ENCODE measurements at regions not wholly inside any gene's neighbourhood (a gene's known extent, or its start where the extent isn't known, plus 50 kb on each side); places are given as distances from the start of the nearest gene placed in this dataset.

GRCh38 chr12:90246688-90247087 is 538.0 kb upstream of the ATP2B1 start:
- H3K4me3 ChIP-seq = no peak overlapping the region
- peaks cover 0 to 13% (median 0%) of the 10 kb centered on the region in 4 donors for H3K4me1 ChIP-seq
- DNase-seq = no peak
- H3K36me3 ChIP-seq = no peaks in the 10 kb centered on the region
- TF ChIP-seq POLR2A (IDR thresholded peaks at IDR 0.05) = no peak
- TF ChIP-seq CTCF (IDR thresholded peaks at IDR 0.05) = no peak
- TF ChIP-seq POLR2AphosphoS5 (IDR thresholded peaks at IDR 0.05) = no peak
- TF ChIP-seq EP300 (IDR thresholded peaks at IDR 0.05; ENCODE audit: low read depth) = no peak
- in situ Hi-C loops (cut with MboI; ENCODE audit: low pct_ligation_motif_present in 1 of 4, low pct_unique_long_range_greater_than_20kb in 1 of 4, low sequenced_read_pairs in 3 of 4) (no loop called here), intact Hi-C loops (cut with DNase I; ENCODE audit: low total_unique reads) (no loop called here)
- no peaks in the 10 kb centered on the region for H3K27me3 ChIP-seq
- no peak overlapping the region for H3K27ac ChIP-seq
- H3K9me3 ChIP-seq = no peaks in the 10 kb centered on the region

DNA sequence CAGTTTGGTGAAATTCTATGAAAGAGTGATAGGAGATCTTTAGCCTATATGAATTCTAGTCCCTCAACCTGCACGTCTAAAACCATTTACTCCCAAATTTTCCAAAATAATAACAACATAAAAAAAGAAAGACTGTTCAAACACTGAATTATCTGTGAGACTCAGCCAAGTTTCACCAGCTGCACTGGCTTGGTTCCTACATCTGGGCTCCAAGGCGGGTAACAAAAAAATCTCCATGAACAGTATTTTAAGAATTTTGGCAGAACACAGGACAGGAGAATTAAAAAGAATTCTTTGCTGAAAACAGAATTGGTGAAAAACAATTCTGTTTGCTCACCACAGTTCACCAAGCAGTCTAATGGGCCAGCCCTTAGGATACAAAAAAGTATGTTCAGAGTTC is 536.8 kb upstream of the ATP2B1 start:
- no peaks in the 10 kb centered on the region for H3K9me3 ChIP-seq
- intact Hi-C loops (cut with DNase I; ENCODE audit: low total_unique reads) (no loop called here), in situ Hi-C loops (cut with MboI; ENCODE audit: low pct_ligation_motif_present in 1 of 4, low pct_unique_long_range_greater_than_20kb in 1 of 4, low sequenced_read_pairs in 3 of 4) (no loop called here)
- 50 to 55% methylated on average over 2 of the region's 2 CpGs for WGBS, 2 donors (ENCODE audit: low coverage in 1 of 2)
- H3K4me1 ChIP-seq = peaks cover 0 to 1% (median 0%) of the 10 kb centered on the region in 4 donors
- H3K27me3 ChIP-seq = no peaks in the 10 kb centered on the region
- no peak for DNase-seq
- no peaks in the 10 kb centered on the region for H3K36me3 ChIP-seq
- H3K4me3 ChIP-seq = no peak overlapping the region
- H3K27ac ChIP-seq = no peak overlapping the region
- TF ChIP-seq CTCF (IDR thresholded peaks at IDR 0.05) (no peak), POLR2AphosphoS5 (IDR thresholded peaks at IDR 0.05) (no peak), POLR2A (IDR thresholded peaks at IDR 0.05) (no peak), EP300 (IDR thresholded peaks at IDR 0.05; ENCODE audit: low read depth) (no peak)

GRCh38 chr12:90244232-90244631 is 535.6 kb upstream of the ATP2B1 start:
- DNase-seq = no peak
- intact Hi-C loops (cut with DNase I; ENCODE audit: low total_unique reads) (no loop called here), in situ Hi-C loops (cut with MboI; ENCODE audit: low pct_ligation_motif_present in 1 of 4, low pct_unique_long_range_greater_than_20kb in 1 of 4, low sequenced_read_pairs in 3 of 4) (no loop called here)
- 88 to 91% methylated on average over 3 of the region's 3 CpGs for WGBS, 2 donors (ENCODE audit: low coverage in 1 of 2)
- TF ChIP-seq CTCF (IDR thresholded peaks at IDR 0.05) (no peak), EP300 (IDR thresholded peaks at IDR 0.05; ENCODE audit: low read depth) (no peak), POLR2A (IDR thresholded peaks at IDR 0.05) (no peak), POLR2AphosphoS5 (IDR thresholded peaks at IDR 0.05) (no peak)
- H3K4me1 ChIP-seq = peaks cover 0 to 6% (median 0%) of the 10 kb centered on the region in 4 donors
- no peaks in the 10 kb centered on the region for H3K27me3 ChIP-seq
- no peaks in the 10 kb centered on the region for H3K9me3 ChIP-seq
- no peaks in the 10 kb centered on the region for H3K36me3 ChIP-seq
- H3K27ac ChIP-seq = no peak overlapping the region
- no peak overlapping the region for H3K4me3 ChIP-seq

DNA sequence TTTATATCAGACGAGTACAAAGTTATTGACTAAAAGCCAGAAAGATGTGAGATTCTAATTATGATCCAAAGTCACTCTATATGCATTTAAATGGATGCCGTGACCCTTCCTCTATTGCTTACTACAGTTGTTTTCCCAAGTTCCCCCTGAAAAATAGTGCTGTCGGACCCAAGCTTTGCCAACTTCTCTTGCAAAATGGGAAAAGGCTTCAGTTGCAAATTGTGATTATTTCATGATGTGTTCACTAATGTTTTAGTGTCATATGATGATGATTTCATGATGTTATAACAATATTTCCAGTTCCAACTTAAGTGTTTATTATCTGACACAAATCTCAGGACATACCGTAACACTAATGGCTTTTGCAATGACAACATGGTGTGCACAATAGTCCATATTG is 534.6 kb upstream of the ATP2B1 start:
- H3K36me3 ChIP-seq = no peaks in the 10 kb centered on the region
- intact Hi-C loops (cut with DNase I; ENCODE audit: low total_unique reads) (no loop called here), in situ Hi-C loops (cut with MboI; ENCODE audit: low pct_ligation_motif_present in 1 of 4, low pct_unique_long_range_greater_than_20kb in 1 of 4, low sequenced_read_pairs in 3 of 4) (no loop called here)
- peaks cover 0 to 8% (median 0%) of the 10 kb centered on the region in 4 donors for H3K4me1 ChIP-seq
- no peak overlapping the region for H3K4me3 ChIP-seq
- no peak for TF ChIP-seq CTCF (IDR thresholded peaks at IDR 0.05)
- TF ChIP-seq POLR2AphosphoS5 (IDR thresholded peaks at IDR 0.05) = no peak
- no peak for TF ChIP-seq POLR2A (IDR thresholded peaks at IDR 0.05)
- no peak for TF ChIP-seq EP300 (IDR thresholded peaks at IDR 0.05; ENCODE audit: low read depth)
- H3K27me3 ChIP-seq = no peaks in the 10 kb centered on the region
- no peaks in the 10 kb centered on the region for H3K9me3 ChIP-seq
- DNase-seq = no peak
- H3K27ac ChIP-seq = no peak overlapping the region
- 76 to 89% methylated on average over 4 of the region's 4 CpGs for WGBS, 2 donors (ENCODE audit: low coverage in 1 of 2)

Measured in transverse colon (tissue), 4 donors.